NCI-H2171 (cell line): ENCODE measurements at regions not wholly inside any gene's neighbourhood (a gene's known extent, or its start where the extent isn't known, plus 50 kb on each side); places are given as distances from the start of the nearest gene placed in this dataset.
"Not testable (repeated sequence)": the region's sequence is repeated elsewhere in the genome, so short reads cannot be mapped to it uniquely, and the experiment has no call there.

Experiments
- DNase-seq: peaks from one replicate; lab custom pipeline; 2025; lab: John Stamatoyannopoulos, UW

DNA sequence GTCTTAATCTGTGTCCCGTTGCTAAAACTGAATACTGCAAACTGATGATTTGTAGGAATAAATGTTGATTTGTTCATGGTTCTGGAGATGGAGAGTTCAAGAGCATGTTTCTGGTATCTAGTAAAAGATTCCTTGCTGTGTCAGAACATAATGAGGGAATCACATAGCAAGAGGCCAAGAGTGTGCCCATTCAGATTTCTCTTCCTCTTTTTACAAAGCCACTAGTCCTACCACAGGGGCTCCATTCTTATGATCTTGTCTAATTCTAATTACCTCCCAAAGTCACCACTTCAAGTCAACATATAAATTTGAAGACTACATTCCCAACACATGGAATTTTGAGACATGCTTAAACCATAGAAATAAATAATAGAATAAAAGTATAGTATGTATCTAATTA lies 608.8 kb upstream of the EPHA5 start:
- no peak for DNase-seq

DNA sequence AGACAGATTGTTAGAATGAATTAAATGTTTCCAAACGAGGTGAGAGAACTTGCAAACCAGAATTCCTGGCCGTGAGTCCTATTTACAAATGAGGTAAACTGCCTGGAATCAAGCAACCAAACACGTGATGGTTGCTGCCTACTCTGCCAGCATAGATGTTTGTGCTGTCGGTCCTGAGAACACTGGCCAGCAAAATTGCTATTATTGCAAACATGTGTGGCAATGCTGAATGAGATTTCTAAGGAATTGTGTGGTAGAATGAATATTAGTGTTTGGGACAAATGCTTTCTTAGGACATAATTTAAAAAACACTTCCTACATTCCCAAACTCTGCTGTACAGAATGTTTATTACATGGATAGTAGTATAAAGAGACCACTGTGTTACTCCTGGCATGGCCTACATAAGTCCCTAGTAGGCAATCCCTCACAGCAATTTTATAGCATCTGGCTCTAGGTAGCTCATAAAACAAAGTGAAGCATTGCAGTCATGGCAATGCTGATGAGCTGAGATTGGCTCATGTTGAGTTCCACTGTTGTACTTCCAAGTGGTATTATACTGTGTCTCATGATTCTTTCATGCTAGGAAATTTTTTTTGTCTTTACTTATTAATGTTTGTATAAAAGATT lies 605.2 kb upstream of the EPHA5 start:
- no peak for DNase-seq

DNA sequence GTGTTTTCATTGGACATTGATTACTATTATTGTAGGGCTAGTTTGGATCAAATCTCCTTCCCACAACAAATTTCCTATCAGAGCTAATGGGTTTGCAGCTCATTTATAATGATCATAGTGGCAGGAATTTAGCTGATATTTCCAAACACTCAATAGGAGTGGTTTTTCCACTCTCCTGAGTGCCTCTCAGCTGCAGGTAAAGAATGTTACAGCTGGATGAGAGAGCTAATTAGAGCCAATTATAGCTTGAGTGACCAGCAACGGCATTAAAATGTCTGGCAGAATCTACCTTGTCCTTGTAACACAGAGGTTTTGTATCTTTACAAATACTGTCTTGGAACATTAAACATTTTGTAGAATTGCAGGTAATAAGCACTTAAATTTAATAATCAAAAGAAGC lies 602.8 kb upstream of the EPHA5 start:
- no peak for DNase-seq

DNA sequence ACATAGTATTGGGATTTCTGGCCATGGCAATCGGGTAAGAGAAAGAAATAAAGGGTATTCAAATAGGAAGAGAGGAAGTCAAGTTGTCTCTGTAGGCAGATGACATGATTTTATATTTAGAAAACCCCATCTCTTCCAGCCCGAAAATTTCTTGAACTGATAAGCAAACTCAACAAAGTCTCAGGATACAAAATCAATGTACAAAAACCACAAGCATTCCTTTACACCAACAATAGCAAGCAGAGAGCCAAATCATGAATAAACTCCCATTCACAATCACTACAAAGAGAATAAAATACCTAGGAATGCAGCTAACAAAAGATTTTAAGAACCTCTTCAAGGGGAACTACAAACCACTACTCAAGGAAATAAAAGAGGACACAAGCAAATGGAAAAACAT lies 600.1 kb upstream of the EPHA5 start:
- not testable (repeated sequence) for DNase-seq

DNA sequence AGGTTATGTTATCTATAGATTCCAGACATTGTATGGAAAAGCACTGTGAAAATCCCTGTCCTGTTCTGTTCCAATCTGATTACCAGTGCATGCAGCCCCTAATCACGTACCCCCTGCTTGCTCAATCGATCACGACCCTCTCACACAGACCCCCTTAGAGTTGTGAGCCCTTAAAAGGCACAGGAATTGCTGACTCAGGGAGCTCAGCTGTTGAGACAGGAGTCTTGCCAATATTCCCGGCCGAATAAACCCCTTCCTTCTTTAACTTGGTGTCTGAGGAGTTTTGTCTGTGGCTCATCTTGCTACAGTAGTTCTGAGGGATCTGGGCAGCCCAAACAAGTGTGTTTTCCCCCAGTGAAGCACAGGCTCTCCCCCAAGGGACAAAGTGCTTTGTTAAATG lies 596.3 kb upstream of the EPHA5 start:
- not testable (repeated sequence) for DNase-seq

DNA sequence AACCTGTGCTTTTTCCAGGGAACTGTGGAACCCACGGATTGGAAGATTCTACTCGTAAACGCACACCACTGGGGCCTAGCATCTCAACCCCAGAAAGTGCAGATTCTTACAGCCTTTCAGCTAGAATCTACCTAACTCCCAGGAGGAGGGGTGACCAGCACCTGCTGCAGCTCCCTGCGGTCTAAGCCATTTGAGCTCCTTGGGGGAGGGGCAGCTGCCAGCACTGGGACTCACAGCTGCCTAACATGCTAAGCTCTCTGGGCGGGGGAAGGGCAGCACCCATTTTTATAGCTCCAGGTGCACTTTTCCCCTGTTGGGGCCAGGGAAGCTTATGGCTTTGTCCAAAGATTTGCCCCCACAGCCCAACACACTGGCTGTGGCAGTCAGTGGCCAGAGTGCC lies 595.7 kb upstream of the EPHA5 start:
- DNase-seq, result no peak

DNA sequence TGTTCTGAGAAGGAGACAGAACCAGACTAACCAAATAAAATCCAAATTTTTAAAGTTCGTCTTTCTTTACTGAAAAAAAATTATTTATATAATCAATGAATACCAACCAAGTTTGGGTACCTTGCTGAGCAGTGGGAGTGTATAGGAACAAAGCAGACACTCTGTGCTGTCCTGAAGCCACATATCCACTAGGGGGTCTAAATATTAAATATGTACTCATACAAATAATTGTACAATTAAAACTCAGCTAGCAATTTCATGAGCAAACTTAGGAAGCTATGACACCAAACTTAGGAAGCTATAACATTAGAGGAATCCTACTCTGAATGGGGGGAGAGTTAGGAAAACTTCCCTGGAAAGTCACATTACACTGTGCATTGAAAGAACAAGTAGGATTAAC lies 582.0 kb upstream of the EPHA5 start:
- no peak for DNase-seq

DNA sequence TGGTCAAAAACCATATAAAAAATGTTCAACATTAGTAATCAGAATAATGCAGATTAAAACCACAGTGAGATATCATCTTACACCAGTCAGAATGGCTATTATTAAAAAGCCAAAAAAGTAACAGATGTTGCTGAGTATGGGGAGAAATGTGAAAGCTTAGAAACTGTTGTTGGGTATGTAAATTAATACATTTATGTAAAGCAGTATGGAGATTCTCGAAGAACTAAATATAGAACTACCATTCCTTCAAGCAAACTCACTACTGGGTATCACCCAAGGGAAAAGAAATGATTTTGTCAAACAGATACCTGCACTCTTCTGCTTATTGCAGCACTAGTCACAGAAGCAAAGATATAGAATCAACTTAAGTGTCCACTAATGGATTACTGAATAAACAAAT lies 576.4 kb upstream of the EPHA5 start:
- no peak for DNase-seq

DNA sequence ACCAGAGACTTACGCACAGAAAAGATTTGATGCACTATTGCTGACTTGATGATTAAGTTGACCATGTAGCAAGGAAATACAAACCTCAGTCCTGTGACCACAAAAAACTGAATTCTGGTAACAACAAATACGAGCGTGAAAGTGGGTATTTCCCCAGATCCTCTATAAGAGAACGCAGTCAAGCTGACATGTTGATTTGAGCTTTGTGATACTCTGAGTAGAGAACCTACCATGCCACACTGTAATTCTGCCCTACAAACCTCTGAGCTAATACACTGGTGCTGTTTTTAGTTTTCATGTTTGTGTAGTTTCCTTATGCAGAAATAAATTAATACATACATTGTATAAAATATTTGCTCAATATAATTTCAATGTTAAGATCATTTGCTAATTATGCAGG lies 565.6 kb upstream of the EPHA5 start:
- no peak for DNase-seq

DNA sequence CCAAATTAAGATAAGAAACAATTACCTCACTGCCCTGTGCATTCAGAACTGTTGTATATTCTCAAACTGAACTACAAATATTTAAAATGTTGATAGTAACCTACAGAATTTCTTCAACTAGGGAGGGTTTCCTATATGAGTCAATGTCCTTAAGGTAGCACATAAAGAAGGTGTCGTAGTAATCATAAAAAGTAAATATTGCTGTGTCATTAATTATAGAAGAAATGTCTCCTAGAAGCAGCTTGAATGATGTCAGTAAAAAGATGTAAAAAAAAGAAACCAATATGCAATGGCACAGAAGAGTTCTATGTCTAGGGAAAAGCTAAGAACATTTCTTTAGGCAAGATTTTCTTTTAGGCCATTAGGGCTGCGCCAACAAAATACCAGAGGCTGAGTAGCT lies 559.6 kb upstream of the EPHA5 start:
- DNase-seq, result no peak

DNA sequence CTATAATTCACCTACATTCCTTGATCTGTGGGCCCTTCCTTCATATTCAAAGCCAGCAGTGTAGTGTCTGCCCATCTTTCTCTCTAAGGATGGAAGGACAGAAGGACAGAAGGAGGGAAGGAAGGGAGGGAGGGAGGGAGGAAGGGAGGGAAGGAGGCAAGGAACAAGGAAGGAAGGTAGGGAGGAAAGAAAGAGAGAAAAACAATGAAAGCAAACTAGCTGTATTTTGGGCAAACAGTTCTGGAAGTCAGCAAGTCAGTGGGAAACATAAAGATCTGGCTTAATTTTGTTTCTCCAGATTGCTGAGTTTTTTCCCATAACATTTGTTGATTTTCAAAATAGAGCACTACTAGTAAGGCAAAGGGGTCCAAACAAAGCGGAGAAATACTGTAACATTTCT lies 555.2 kb upstream of the EPHA5 start:
- no peak for DNase-seq

DNA sequence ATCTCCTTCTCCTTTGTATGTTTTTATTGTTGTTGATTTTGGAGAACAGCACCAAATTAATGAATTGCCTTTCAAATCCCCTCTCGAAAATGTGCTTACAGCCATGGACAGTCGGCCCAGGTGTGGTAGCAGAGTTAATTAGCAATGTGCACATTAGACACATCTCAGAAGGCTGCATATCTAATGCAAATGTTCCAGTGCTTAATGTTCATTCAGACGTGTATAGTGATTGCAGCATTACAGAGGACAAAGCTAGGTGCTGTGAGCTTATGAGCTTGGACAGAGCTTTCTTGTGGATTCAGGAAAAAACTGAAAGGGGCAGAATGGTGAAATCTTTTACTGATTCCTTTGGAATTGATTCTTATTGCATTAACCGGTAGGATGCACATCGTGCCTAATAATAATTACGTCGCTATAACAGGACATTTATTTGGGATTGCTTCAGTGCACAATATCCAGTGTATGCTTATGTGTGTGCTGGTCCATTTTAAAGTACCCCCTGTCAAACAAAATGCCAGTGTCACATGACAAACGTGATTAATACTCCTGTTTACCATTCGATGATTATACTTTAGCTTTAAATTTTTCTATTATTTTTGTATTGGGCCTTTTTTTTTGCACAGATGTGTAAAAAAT lies 552.9 kb upstream of the EPHA5 start:
- no peak for DNase-seq

DNA sequence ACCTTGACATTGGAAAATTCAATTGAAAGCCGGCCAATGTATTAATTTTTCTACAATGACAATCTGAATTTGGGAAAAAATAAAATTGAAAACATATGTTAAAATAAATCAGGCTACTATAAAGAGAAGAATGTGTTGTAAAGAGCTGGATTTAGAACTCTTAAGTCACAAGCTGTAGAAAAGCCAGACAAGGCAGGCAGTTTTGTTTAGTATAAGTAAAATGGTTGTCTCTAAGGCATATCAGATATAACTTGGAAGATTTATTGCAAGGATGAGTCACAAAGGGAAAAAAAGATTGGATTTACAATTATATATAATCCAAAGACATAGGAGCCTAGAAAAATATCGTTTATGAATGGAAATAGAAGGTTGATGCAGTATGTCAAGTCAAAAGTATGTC lies 549.1 kb upstream of the EPHA5 start:
- DNase-seq, result no peak

DNA sequence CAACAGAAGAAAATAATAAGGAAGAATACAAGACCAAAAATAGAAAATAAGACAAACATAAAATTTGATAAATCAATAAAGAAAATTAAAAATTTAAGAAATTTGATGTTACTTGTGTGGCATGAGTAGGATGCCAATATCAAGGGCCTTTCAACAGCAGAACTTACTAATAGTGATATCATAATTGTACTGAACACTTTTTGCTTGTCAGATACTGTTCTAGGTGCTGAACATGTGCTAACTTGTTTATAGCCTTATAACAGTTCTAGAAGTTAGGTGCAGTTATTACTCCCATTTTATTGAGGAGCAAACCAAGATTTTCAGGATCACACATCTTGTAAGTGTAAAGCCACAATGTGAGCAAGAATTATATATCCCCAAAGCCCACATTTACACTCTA lies 546.0 kb upstream of the EPHA5 start:
- no peak for DNase-seq

DNA sequence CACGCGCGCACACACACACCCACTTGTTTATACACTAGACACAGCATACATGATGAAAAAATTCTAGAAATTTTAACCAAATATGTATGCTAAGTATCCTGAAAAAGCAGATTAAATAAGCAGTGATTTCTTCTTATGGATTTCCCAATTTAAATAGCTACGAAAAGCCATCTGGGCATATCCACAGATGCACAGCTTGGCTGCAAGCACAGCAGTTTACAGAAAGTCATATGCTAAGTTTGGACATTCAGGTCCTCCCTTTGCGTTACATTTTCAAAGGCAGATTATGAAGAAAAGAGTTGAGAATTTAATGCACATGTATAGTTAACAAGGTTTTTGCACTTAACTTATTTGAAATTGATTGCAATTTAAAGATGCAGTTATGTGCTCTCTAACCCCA lies 542.2 kb upstream of the EPHA5 start:
- no peak for DNase-seq

DNA sequence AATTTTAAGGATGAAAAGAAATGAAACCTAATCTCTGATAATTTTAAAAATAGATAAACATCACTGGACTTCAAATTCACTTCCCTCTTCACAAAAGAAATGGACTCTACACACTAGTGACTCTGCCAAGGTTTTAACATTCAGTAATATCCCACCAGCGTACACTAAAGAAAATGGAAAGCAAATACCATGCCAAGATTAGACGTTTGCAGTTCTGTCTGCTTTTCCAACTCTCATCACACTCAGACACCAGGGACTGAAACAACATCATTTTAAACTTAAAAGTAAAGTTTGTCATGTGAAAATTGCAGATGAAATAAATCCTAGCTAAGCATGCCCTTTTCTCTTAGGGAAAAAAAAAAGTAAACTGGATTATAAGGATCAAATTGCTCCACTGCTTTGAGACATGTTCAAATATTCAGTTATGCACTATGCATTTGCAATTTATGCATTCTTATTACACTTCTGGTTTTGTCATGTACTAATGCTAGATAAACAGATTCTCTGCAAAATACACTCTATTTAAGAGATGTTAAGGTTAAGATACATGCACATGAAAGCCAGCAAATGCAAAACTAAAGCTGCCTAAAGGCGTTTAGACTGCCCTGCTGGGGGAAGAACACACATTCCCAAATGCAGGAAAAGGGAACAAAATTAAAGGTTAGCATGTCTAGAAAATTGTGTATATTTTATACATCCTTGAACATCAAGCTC lies 534.4 kb upstream of the EPHA5 start:
- no peak for DNase-seq

DNA sequence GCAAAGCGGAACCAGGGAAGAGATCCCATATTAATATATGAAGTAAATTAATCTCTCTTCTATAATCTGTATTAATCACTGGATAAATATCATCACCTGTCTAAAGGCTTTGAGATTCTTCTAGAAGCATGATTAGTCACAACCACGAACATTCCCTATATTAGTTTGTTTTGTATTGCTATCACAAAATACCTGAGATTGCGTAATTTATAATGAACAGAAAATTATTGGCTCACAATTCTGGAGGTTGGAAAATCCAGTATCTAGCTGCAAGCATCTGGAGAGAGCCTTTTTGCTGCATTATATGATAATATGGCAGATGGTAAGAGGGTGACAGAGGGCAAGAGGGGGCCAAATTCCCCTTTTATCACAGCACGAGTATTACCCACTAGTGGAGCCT lies 532.6 kb upstream of the EPHA5 start:
- no peak for DNase-seq

DNA sequence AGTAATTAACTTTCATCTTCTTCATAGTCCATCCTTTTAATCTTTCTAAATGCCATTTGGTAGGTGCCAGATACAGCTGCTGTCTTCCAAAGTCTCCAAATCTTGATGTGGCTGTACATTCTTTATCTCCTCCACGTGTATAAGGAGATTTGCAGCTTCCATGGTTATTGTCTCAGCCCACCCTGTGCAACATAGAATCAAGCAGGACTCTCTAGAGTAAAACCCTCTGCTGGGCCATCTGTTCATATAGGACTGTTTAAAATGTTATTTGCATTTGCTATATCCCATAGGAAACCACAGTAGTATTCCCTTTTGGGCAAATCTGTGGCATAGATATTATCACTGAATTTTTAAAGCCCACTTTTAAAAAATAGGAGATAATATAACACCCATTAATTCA lies 527.2 kb upstream of the EPHA5 start:
- DNase-seq, result peak; percentile 45

DNA sequence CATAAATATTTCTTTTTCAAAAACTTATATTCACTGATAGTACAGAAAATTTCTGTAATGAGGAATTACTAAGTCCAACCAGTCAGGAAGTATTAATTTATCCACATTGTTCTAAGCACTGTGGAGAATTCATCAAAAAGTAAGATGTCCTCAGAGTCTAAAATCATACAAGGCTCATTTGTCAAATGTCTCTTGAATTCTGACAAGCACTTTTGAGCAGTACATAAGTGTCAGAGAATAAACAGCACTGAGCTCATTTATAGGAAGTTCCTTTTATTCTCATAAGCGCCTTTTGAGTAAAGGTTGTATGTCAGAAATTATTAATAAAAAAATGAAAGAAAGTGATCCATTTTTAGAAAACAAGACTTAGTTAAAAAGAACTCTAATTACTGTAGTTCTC lies 523.2 kb upstream of the EPHA5 start:
- DNase-seq, result no peak

DNA sequence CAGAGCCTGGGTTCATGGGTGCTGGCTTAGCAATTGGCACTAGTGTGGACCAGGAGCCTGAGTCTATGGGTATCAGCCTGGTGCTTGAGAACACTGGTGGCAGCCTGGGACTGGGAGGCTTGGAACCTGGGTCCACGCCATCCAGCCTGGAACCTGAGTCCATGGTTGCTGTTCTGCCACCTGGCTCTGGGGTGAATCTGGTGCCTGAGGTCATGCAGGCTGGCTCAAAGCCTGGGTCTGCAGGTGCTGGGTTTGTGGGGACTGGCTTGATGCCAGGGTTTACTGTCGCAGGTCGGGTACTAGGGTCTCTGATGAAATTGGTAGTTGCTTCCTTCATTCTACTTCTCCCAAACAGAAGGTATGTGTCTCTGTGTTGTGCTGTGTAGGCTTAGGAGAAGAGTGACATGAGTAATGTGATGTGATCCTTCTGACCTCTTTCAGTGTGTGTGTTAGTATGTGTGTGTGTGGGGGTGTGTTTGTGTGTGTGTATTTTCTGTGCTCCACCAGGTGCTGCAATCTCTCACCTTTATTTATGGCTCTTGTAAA lies 517.0 kb upstream of the EPHA5 start:
- DNase-seq, result no peak

DNA sequence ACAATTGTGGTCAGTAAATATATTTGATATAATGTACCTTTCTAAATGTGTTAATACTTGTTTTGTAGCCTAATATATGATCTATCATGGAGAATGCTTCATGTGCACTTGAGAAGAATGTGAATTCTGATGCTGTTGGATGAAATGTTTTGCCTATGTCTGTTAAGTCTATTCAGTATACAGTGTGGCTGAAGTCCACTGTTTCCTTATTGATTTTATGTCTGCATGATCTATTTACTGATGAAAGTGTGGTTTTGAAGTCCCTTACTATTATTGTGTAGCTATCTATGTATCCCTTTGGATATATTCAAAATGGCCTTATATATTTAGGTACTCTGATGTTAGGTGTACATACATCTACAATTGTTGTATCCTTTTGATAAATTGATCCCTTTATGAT lies 515.8 kb upstream of the EPHA5 start:
- no peak for DNase-seq

DNA sequence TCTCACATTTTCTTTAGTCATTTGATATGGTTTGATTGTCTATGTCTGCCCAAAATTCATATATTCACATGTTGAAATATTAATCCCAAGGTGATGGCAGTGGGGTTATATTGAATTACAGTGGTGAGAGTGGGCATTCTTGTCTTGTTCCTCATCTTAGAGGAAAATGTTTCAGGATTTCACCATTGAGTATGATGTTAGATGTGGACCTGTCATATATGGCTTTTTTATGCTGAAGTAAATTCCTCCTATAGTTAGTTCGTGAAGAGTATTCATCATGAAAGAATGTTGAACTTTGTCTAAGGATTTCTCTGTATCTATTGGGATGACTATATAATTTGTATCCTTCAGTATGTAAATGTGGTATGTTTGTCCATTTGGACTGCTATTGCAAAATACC lies 512.3 kb upstream of the EPHA5 start:
- no peak for DNase-seq

DNA sequence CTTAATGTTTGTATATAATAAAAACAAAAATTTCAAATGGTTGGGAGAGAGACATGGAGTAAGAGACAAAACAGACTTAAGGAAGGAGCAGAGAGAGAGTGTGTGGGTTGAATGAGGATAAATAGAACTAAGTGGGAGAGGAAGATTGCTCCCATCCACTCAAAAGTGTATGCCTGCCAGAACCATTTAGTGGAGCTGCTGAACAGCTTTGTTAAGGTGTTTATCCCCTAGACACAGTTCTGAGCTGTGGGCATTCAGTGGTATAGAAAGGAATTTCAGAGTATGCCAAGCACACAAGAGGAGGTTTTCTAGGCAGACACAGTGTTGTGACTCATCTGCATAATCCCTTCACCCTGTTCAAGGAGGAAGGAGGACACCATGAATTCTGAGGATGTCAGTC lies 508.6 kb upstream of the EPHA5 start:
- no peak for DNase-seq
